Neural progenitor cell (in vitro differentiated cells): ENCODE measurements at regions not wholly inside any gene's neighbourhood (a gene's known extent, or its start where the extent isn't known, plus 50 kb on each side); places are given as distances from the start of the nearest gene placed in this dataset.

Experiments
- DNase-seq: peaks from one replicate; pipeline ENCODE4 v3.0.0-alpha.2; 2016; ENCODE audit warnings: low spot score
- H2AFZ ChIP-seq: fragments of 200-600 bp; sonication (generic); replicated peaks from 2 replicates; pipeline ENCODE4 v1.6.1; 2016; ENCODE audit warnings: antibody characterized with exemption
- H3F3A ChIP-seq: fragments of 200-600 bp; sonication (generic); 2 replicates; pipeline ENCODE4 v1.6.1; 2016; ENCODE audit warnings: antibody characterized with exemption, low read depth
- H3K27ac ChIP-seq: fragments of 200-600 bp; sonication (generic); 2 replicates; pipeline ENCODE4 v1.5.1; 2016; ENCODE audit warnings: mild to moderate bottlenecking
- H3K27me3 ChIP-seq: fragments of 200-600 bp; sonication (generic); 2 replicates; pipeline ENCODE4 v1.6.1; 2016; ENCODE audit warnings: mild to moderate bottlenecking, moderate library complexity
- H3K36me3 ChIP-seq: fragments of 200-600 bp; sonication (generic); 2 replicates; pipeline ENCODE4 v1.5.1; 2016
- H3K4me1 ChIP-seq: fragments of 200-600 bp; sonication (generic); 2 replicates; pipeline ENCODE4 v1.6.1; 2016; ENCODE audit warnings: mixed run types
- H3K4me2 ChIP-seq: fragments of 200-600 bp; sonication (generic); 2 replicates; pipeline ENCODE4 v1.6.1; 2016
- H3K4me3 ChIP-seq: fragments of 200-600 bp; sonication (generic); 2 replicates; pipeline ENCODE4 v1.5.1; 2016
- H3K79me2 ChIP-seq: fragments of 200-600 bp; sonication (generic); 2 replicates; pipeline ENCODE4 v1.6.1; 2016; ENCODE audit warnings: low read depth
- H3K9ac ChIP-seq: fragments of 200-600 bp; sonication (generic); 2 replicates; pipeline ENCODE4 v1.6.1; 2016
- H3K9me3 ChIP-seq: fragments of 200-600 bp; sonication (generic); 2 replicates; pipeline ENCODE4 v1.5.1; 2016; ENCODE audit warnings: low read depth
- H4K20me1 ChIP-seq: fragments of 200-600 bp; sonication (generic); 2 replicates; pipeline ENCODE4 v1.6.1; 2016; ENCODE audit warnings: low read depth
- H3K27ac Mint-ChIP-seq: 3 replicates; pipeline ENCODE4 v1.8.0; 2021; ENCODE audit warnings: mixed read lengths
- H3K27me3 Mint-ChIP-seq: 2 replicates; pipeline ENCODE4 v1.8.0; 2022; ENCODE audit warnings: low read depth, mild to moderate bottlenecking, inconsistent platforms, moderate library complexity, mixed read lengths; ENCODE audit not compliant: insufficient read depth
- H3K36me3 Mint-ChIP-seq: 3 replicates; pipeline ENCODE4 v1.8.0; 2021; ENCODE audit warnings: mixed read lengths
- H3K4me1 Mint-ChIP-seq: 3 replicates; pipeline ENCODE4 v1.8.0; 2021; ENCODE audit warnings: mixed read lengths
- H3K4me3 Mint-ChIP-seq: 3 replicates; pipeline ENCODE4 v1.8.0; 2021; ENCODE audit warnings: mild to moderate bottlenecking, moderate library complexity, mixed read lengths
- H3K9me3 Mint-ChIP-seq: 3 replicates; pipeline ENCODE4 v1.8.0; 2020; ENCODE audit warnings: mixed read lengths
- EZH2 ChIP-seq: fragments of 200-600 bp; sonication (generic); IDR thresholded peaks from 2 replicates; pipeline ENCODE4 v1.6.1; 2017; ENCODE audit warnings: antibody characterized with exemption, mild to moderate bottlenecking, moderate library complexity
- EZH2phosphoT487 ChIP-seq: fragments of 200-600 bp; sonication (generic); IDR thresholded peaks from 2 replicates; pipeline ENCODE4 v1.6.1; 2017; ENCODE audit warnings: antibody characterized with exemption
- TF ChIP-seq, protein P1 (sequence below): fragments of 200-600 bp; sonication (generic); IDR thresholded peaks from 2 replicates; pipeline ENCODE4 v1.5.1; 2017; ENCODE audit warnings: antibody characterized with exemption, mild to moderate bottlenecking

DNA sequence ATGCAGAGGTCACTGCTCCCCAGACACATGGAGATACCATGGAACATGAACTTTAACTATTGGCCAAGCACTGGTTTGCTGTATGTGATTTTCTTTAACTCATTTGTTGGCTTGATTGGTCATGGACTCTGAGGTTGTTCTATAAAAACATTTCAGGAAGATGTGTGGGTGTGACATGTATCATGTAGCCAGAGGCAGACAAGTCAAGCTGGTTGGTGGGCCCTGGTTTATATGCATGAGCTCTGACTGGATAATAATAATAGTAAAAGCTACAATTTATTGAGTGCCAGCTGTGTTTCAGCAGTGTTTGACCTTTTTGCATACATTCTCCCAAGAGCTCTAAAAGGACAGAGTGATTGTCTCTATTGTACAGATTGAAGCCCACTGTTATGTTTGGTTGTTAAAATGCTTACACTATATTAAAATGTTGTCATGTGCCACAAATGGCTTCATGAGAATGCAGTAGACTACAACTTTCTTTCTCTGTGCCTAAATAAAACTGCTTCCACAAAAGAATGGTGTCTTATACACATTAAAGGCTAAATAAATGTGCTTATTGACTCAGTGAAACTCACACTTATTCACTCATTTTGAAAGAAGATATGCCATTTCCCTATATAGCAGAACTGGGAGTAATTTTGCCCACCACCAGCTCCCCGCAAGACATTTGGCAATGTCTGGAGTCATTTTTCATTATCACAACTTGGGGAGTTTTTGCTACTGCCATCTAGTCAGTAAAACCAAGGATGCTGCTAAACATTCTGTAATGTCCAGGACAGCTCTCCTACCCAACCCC, 243.6 kb upstream of the NFE2L3 start:
- Histone ChIP-seq H3K36me3 (no peaks in the 10 kb centered on the region), H3F3A (no peaks in the 10 kb centered on the region), H3K27ac (no peak overlapping the region), H4K20me1 (no peaks in the 10 kb centered on the region), H3K4me3 (no peak overlapping the region), H3K4me1 (peaks cover 7% of the 10 kb centered on the region), H3K27me3 (no peaks in the 10 kb centered on the region), H3K9me3 (no peaks in the 10 kb centered on the region), H3K79me2 (no peaks in the 10 kb centered on the region), H2AFZ (no peak overlapping the region), H3K9ac (no peak overlapping the region), H3K4me2 (no peak overlapping the region)
- H3K27me3 Mint-ChIP-seq: peaks cover 3% of the 10 kb centered on the region
- H3K4me3 Mint-ChIP-seq: no peak overlapping the region
- peaks cover 18% of the 10 kb centered on the region for H3K4me1 Mint-ChIP-seq
- DNase-seq: no peak
- H3K27ac Mint-ChIP-seq: no peak overlapping the region
- TF ChIP-seq EZH2phosphoT487: no peak
- TF ChIP-seq, protein P1, sequence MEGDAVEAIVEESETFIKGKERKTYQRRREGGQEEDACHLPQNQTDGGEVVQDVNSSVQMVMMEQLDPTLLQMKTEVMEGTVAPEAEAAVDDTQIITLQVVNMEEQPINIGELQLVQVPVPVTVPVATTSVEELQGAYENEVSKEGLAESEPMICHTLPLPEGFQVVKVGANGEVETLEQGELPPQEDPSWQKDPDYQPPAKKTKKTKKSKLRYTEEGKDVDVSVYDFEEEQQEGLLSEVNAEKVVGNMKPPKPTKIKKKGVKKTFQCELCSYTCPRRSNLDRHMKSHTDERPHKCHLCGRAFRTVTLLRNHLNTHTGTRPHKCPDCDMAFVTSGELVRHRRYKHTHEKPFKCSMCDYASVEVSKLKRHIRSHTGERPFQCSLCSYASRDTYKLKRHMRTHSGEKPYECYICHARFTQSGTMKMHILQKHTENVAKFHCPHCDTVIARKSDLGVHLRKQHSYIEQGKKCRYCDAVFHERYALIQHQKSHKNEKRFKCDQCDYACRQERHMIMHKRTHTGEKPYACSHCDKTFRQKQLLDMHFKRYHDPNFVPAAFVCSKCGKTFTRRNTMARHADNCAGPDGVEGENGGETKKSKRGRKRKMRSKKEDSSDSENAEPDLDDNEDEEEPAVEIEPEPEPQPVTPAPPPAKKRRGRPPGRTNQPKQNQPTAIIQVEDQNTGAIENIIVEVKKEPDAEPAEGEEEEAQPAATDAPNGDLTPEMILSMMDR: no peak
- TF ChIP-seq EZH2: no peak
- H3K9me3 Mint-ChIP-seq: no peaks in the 10 kb centered on the region
- H3K36me3 Mint-ChIP-seq: no peaks in the 10 kb centered on the region

DNA sequence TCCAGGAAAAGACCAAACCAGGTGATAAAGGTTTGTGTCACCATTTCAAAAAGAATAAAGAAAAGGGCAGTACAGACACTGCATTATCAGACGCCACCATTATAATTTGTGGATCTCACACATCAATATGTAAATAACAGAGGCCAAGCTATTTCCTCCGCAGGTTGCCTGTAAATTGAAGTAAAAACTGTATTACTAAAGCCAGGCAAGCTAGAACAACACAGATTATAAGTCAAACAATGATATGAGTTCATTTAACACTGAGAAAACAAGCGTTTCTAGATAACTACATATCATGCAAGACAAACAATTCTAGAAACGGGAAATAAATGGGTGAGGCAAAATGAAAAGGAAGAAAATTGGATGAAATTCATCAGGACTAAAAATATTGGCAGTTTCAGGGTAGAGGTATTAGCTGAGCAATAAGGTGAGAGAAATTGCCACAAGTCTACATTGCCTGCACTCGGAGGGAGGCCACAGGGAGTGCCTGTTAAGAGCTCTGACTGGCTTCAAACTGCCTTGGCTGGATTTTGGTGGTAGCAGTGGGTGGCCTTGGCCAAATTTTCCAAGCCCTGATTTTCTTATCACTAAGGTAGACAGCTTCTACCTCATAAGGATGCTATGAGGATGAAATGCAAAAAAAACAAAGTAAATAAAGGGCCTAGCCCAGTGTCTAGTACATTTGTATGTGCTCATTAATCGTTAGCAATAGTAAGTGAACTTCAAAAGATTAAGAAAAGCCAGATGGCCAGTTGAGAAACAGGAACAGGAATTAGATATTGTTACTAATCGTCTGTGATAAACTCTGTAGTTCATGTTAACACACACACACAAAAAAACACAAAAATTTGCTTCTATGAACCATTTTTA, 240.0 kb upstream of the NFE2L3 start:
- no peak overlapping the region for H3K9ac ChIP-seq
- no peak overlapping the region for H3K4me2 ChIP-seq
- TF ChIP-seq, protein P1: no peak
- no peak for TF ChIP-seq EZH2phosphoT487
- no peak for TF ChIP-seq EZH2
- no peaks in the 10 kb centered on the region for H4K20me1 ChIP-seq
- H3K79me2 ChIP-seq: no peaks in the 10 kb centered on the region
- H3K9me3 ChIP-seq: no peaks in the 10 kb centered on the region
- peaks cover 3% of the 10 kb centered on the region for H3K27me3 Mint-ChIP-seq
- H3K27me3 ChIP-seq: no peaks in the 10 kb centered on the region
- no peak for DNase-seq
- no peak overlapping the region for H3K4me3 ChIP-seq
- H3K9me3 Mint-ChIP-seq: no peaks in the 10 kb centered on the region
- H3K36me3 Mint-ChIP-seq: no peaks in the 10 kb centered on the region
- no peak overlapping the region for H3K4me3 Mint-ChIP-seq
- H2AFZ ChIP-seq: no peak overlapping the region
- H3K4me1 Mint-ChIP-seq: peaks cover 19% of the 10 kb centered on the region
- peaks cover 6% of the 10 kb centered on the region for H3K4me1 ChIP-seq
- no peak overlapping the region for H3K27ac ChIP-seq
- no peak overlapping the region for H3K27ac Mint-ChIP-seq
- H3K36me3 ChIP-seq: no peaks in the 10 kb centered on the region
- no peaks in the 10 kb centered on the region for H3F3A ChIP-seq

DNA sequence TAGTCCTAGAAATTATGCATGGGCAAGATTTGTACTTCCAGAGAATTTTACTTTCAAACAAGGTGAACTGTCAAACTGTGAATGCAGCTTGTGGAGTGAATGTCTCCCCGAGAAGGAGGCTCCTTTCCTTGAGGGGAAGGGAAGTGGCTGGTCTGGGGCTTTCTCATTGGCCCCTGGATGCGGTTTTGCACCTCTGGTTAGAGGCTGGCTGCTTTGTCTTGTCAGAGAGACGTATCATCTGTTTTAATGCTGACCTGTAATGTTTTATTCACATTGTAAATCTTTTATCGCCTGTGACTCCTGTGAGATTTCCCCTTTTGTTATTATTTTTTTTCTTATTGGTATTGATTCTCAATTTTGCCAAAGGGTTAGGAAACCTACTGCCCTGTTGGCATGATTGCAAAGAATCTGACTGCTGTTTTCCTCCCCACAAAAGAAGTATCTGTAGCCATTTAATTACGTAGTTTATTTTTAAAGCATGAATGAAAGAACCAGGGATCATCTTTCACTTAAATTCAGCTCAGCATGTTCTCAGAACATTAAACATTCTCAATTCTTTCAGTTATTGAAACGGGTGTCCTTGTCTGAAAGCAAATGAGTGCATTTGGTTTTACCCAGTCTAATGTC, 238.3 kb upstream of the NFE2L3 start:
- peaks cover 11% of the 10 kb centered on the region for H3K9me3 Mint-ChIP-seq

More for the DNA sequence above, 238.3 kb upstream of the NFE2L3 start:
- Histone ChIP-seq H3K36me3 (no peaks in the 10 kb centered on the region), H3K4me2 (no peak overlapping the region), H3F3A (no peaks in the 10 kb centered on the region), H3K9ac (no peak overlapping the region), H3K4me1 (no peaks in the 10 kb centered on the region), H3K9me3 (peaks cover 2% of the 10 kb centered on the region), H2AFZ (no peak overlapping the region), H3K79me2 (no peaks in the 10 kb centered on the region), H4K20me1 (no peaks in the 10 kb centered on the region), H3K27me3 (no peaks in the 10 kb centered on the region), H3K27ac (no peak overlapping the region), H3K4me3 (no peak overlapping the region)
- H3K36me3 Mint-ChIP-seq: no peaks in the 10 kb centered on the region
- no peak for TF ChIP-seq EZH2phosphoT487
- TF ChIP-seq, protein P1: no peak
- TF ChIP-seq EZH2: no peak
- no peak overlapping the region for H3K4me3 Mint-ChIP-seq
- no peak overlapping the region for H3K27ac Mint-ChIP-seq
- peaks cover 8% of the 10 kb centered on the region for H3K4me1 Mint-ChIP-seq
- peaks cover 3% of the 10 kb centered on the region for H3K27me3 Mint-ChIP-seq
- no peak for DNase-seq
